ENCODE measurements at regions not wholly inside any gene's neighbourhood (a gene's known extent, or its start where the extent isn't known, plus 50 kb on each side); places are given as distances from the start of the nearest gene placed in this dataset.
A peak's percentile ranks its signal among the peaks of the same experiment; 100 is the strongest.

DNA sequence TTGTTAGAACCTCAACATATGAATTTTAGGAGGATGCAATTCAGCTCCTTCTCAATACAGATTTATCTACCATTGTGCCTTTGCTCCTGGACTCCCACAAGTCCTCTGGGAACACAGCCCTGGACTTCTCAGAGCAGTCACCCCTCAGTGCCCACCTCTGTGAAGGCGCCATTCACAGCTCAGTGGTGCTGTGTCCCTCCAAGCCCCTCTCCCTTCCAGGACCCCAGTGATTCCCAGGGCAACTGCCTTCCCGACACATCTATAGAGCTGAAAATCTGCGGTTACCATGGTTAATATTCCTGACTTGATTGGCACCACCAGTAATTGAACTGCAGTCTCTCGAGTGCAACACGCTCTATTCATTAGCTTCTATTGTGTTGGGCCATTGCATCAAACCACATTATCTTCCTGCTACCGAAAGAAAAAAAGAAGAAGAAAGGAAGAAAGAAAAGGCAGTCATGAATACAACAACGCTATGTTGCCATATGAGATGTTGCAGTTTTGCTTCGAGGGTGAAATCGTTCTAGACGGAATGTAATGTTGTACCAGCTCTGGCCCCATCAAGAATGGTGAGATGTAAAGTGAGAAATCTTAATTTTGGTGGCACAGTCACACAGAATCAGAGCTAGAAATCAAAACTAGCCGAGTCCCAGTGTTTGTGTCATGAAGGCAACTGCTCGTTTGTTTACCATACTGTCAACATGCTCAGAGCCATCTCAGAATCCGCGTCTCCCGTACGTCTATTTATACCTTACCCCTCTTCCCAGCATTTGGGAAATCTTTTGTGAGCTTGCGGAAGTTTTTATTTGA is 524.0 kb upstream of the ID2 start:
- WGBS, 2 donors (ENCODE audit: low coverage in 1 of 2) = 90 to 94% methylated on average over 16 to 17 of the region's 17 CpGs
- no peak overlapping the region for H3K27ac ChIP-seq
- in situ Hi-C loops (cut with MboI; ENCODE audit: low pct_ligation_motif_present in 1 of 4, low pct_unique_long_range_greater_than_20kb in 1 of 4, low sequenced_read_pairs in 3 of 4) = no loop called here
- no peak for DNase-seq
- H3K4me3 ChIP-seq = no peak overlapping the region
- no peaks in the 10 kb centered on the region for H3K36me3 ChIP-seq
- no peaks in the 10 kb centered on the region for H3K27me3 ChIP-seq
- H3K9me3 ChIP-seq = no peaks in the 10 kb centered on the region
- intact Hi-C loops (cut with DNase I; ENCODE audit: low total_unique reads) = no loop called here
- H3K4me1 ChIP-seq = no peaks in the 10 kb centered on the region
- TF ChIP-seq POLR2A (IDR thresholded peaks at IDR 0.05) (no peak), EP300 (IDR thresholded peaks at IDR 0.05; ENCODE audit: low read depth) (no peak), POLR2AphosphoS5 (IDR thresholded peaks at IDR 0.05) (no peak)
- TF ChIP-seq, protein P1, sequence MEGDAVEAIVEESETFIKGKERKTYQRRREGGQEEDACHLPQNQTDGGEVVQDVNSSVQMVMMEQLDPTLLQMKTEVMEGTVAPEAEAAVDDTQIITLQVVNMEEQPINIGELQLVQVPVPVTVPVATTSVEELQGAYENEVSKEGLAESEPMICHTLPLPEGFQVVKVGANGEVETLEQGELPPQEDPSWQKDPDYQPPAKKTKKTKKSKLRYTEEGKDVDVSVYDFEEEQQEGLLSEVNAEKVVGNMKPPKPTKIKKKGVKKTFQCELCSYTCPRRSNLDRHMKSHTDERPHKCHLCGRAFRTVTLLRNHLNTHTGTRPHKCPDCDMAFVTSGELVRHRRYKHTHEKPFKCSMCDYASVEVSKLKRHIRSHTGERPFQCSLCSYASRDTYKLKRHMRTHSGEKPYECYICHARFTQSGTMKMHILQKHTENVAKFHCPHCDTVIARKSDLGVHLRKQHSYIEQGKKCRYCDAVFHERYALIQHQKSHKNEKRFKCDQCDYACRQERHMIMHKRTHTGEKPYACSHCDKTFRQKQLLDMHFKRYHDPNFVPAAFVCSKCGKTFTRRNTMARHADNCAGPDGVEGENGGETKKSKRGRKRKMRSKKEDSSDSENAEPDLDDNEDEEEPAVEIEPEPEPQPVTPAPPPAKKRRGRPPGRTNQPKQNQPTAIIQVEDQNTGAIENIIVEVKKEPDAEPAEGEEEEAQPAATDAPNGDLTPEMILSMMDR (IDR thresholded peaks at IDR 0.05) = no peak

DNA sequence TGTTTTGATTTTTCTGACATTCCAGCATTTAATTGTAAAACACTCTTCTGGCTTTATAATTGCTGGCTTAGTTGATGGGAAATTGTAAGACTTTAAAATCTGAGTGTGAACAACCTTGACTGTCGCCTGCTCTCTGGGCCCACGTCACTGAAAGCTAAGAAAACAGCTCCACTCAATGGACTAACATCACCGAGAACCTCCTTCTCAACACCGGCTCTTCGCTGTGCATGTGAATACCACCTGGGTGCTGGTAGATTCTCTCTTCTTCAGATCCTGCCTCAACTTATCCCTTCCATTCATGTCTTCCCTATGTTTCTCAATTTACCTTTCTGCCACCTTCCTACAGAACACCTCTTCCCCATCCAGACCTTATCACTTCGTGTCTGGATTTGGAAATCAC is 523.1 kb upstream of the ID2 start:
- Histone ChIP-seq H3K27ac (no peak overlapping the region), H3K9me3 (no peaks in the 10 kb centered on the region), H3K27me3 (no peaks in the 10 kb centered on the region), H3K4me3 (no peak overlapping the region), H3K36me3 (no peaks in the 10 kb centered on the region), H3K4me1 (no peaks in the 10 kb centered on the region)
- no peak for TF ChIP-seq EP300 (IDR thresholded peaks at IDR 0.05; ENCODE audit: low read depth)
- no peak for TF ChIP-seq POLR2A (IDR thresholded peaks at IDR 0.05)
- TF ChIP-seq, protein P1 (IDR thresholded peaks at IDR 0.05) = no peak
- TF ChIP-seq POLR2AphosphoS5 (IDR thresholded peaks at IDR 0.05) = no peak
- DNase-seq = no peak
- in situ Hi-C loops (cut with MboI; ENCODE audit: low pct_ligation_motif_present in 1 of 4, low pct_unique_long_range_greater_than_20kb in 1 of 4, low sequenced_read_pairs in 3 of 4) (no loop called here), intact Hi-C loops (cut with DNase I; ENCODE audit: low total_unique reads) (no loop called here)
- 91 to 93% methylated on average over 3 to 6 of the region's 6 CpGs for WGBS, 2 donors (ENCODE audit: low coverage in 1 of 2)

DNA sequence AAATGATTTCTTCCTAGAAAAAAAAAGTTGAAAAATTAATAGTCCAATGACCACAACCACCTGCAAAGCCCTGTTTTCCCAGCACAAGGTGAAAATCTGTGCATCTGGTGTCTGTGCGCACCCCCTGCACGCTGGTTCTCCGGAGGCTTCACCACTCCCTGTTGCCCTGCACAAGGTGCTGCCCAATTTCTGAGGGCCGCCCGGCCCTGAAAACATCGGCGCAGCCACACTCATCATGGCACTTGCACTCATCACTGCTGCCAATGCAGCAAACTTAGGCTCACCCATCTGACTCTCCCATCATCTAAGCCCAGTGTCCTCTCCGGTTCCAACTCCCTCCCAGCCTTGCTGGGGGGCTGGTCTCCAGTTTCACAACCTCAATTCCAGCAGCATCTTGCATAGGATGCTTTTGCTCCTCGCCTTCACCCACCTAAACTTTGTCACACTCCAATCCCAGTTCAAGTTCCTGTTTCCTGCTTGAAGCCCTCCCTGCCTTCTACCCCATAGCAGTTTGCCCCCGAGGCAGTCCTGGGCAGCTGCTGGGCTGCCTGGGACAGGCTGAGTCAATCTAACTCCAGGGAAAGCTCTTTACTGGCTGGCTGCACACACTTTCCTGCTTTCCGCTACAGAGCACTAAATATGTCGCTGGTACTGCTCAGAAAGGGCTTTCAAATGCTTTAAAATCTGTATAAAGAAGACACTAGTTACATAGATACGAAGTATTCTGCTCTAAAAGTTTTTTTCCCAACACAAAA is 522.5 kb upstream of the ID2 start:
- in situ Hi-C loops (cut with MboI; ENCODE audit: low pct_ligation_motif_present in 1 of 4, low pct_unique_long_range_greater_than_20kb in 1 of 4, low sequenced_read_pairs in 3 of 4) = no loop called here
- no peak for DNase-seq
- H3K9me3 ChIP-seq = no peaks in the 10 kb centered on the region
- TF ChIP-seq EP300 (IDR thresholded peaks at IDR 0.05; ENCODE audit: low read depth) = no peak
- TF ChIP-seq, protein P1 (IDR thresholded peaks at IDR 0.05) = no peak
- no peak for TF ChIP-seq POLR2A (IDR thresholded peaks at IDR 0.05)
- TF ChIP-seq POLR2AphosphoS5 (IDR thresholded peaks at IDR 0.05) = no peak
- 25 to 89% methylated on average over 2 to 13 of the region's 13 CpGs for WGBS, 2 donors (ENCODE audit: low coverage in 1 of 2)
- peak overlapping the region; percentile 2 to 80 (median 67) for H3K27ac ChIP-seq
- intact Hi-C loops (cut with DNase I; ENCODE audit: low total_unique reads) = no loop called here
- H3K36me3 ChIP-seq = no peaks in the 10 kb centered on the region
- H3K27me3 ChIP-seq = no peaks in the 10 kb centered on the region
- H3K4me3 ChIP-seq = no peak overlapping the region
- no peaks in the 10 kb centered on the region for H3K4me1 ChIP-seq

DNA sequence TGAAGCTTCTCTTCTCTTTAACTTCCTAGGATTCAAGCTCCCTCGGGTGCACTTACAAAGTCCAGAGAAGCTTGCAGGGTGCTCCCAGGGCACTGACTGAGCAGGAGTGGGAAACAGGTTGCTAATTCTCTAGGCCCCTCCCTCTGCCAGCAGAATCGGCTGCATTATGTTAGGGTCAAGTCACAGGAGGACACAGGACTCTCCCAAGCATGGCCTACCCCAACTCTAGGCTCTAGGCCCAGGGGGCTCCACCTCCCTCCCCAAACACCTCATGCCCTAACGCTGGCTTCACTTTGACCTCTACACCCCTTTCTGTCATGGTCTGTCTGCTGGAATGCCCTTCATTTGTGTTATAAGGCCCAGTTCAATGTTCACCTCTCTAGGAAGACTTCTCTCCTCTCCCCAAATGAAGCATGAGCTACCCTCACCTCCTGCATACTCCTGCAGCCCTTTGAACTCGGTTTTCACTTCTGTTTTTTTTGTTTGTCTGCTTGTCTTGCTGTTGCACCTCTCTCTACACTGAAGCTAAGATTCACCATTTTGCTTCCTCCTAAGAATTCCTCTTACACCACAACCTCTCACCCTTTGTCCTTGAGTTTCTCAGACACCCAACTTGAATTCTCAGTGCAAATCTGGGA is 521.8 kb upstream of the ID2 start:
- DNase-seq = no peak
- H3K4me1 ChIP-seq = no peaks in the 10 kb centered on the region
- in situ Hi-C loops (cut with MboI; ENCODE audit: low pct_ligation_motif_present in 1 of 4, low pct_unique_long_range_greater_than_20kb in 1 of 4, low sequenced_read_pairs in 3 of 4) (no loop called here), intact Hi-C loops (cut with DNase I; ENCODE audit: low total_unique reads) (no loop called here)
- 63 to 66% methylated on average over 2 to 4 of the region's 4 CpGs for WGBS, 2 donors (ENCODE audit: low coverage in 1 of 2)
- H3K9me3 ChIP-seq = no peaks in the 10 kb centered on the region
- TF ChIP-seq POLR2AphosphoS5 (IDR thresholded peaks at IDR 0.05) (no peak), EP300 (IDR thresholded peaks at IDR 0.05; ENCODE audit: low read depth) (no peak), POLR2A (IDR thresholded peaks at IDR 0.05) (no peak)
- TF ChIP-seq, protein P1 (IDR thresholded peaks at IDR 0.05) = no peak
- H3K27ac ChIP-seq = peak overlapping the region; percentile 2 to 80 (median 67)
- H3K36me3 ChIP-seq = no peaks in the 10 kb centered on the region
- H3K4me3 ChIP-seq = no peak overlapping the region
- H3K27me3 ChIP-seq = no peaks in the 10 kb centered on the region
